ENCODE measurements at regions not wholly inside any gene's neighbourhood (a gene's known extent, or its start where the extent isn't known, plus 50 kb on each side); places are given as distances from the start of the nearest gene placed in this dataset.

GRCh38 chr5:127995556-127995955 lies 88.0 kb upstream of the SLC12A2 start:
- CTCF ChIA-PET, result no interaction called here

GRCh38 chr5:127997201-127997704 lies 86.3 kb upstream of the SLC12A2 start:
- DNase-seq (ENCODE audit: low read depth in 1 of 2, low spot score in 1 of 2), result no peak
- TF ChIP-seq BCL3 (IDR thresholded peaks at IDR 0.05) (no peak), POLR2A (IDR thresholded peaks at IDR 0.05; ENCODE audit: low read length) (no peak), HOXB13 (CRISPR knock-in tag; IDR thresholded peaks at IDR 0.05; ENCODE audit: low read depth) (no peak), FOXS1 (CRISPR knock-in tag; IDR thresholded peaks at IDR 0.05) (no peak), E2F6 (IDR thresholded peaks at IDR 0.05; ENCODE audit: borderline replicate concordance, low read depth) (no peak), GATA3 (IDR thresholded peaks at IDR 0.05; ENCODE audit: borderline replicate concordance) (no peak), CEBPB (IDR thresholded peaks at IDR 0.05) (no peak), POLR2AphosphoS2 (conservative IDR thresholded peaks at IDR 0.05; ENCODE audit: low read length) (no peak), RNF2 (IDR thresholded peaks at IDR 0.05; ENCODE audit: borderline replicate concordance, low read depth) (no peak), HDAC2 (IDR thresholded peaks at IDR 0.05) (no peak), SREBF2 (IDR thresholded peaks at IDR 0.05) (no peak), SMC3 (IDR thresholded peaks at IDR 0.05) (no peak)
- ATAC-seq, result no peak

More at GRCh38 chr5:127995556-127995955, 88.0 kb upstream of the SLC12A2 start:
- no peak overlapping the region for H3K27ac ChIP-seq
- POLR2A ChIA-PET, result no interaction called here
- peaks cover 13% of the 10 kb centered on the region for H3K4me1 ChIP-seq
- FAIRE-seq (no peak), ATAC-seq (no peak), DNase-seq (ENCODE audit: low read depth in 1 of 2, low spot score in 1 of 2) (no peak)
- H3K4me3 ChIP-seq, result no peak overlapping the region
- no peaks in the 10 kb centered on the region for H3K9me3 ChIP-seq
- no peak overlapping the region for H3K4me2 ChIP-seq
- 90% methylated on average over 3 of the region's 3 CpGs for WGBS (ENCODE audit: missing lambda C conversion rate)
- no peak for TF ChIP-seq KDM5A (IDR thresholded peaks at IDR 0.05)
- no peak for TF ChIP-seq RARB (CRISPR knock-in tag; IDR thresholded peaks at IDR 0.05)
- no peak for TF ChIP-seq TFCP2L1 (CRISPR knock-in tag; IDR thresholded peaks at IDR 0.05)
- no peak for TF ChIP-seq CEBPB (IDR thresholded peaks at IDR 0.05)
- TF ChIP-seq HOXB5 (CRISPR knock-in tag; IDR thresholded peaks at IDR 0.05), result no peak
- TF ChIP-seq JUNB (IDR thresholded peaks at IDR 0.05), result no peak
- no peak for TF ChIP-seq ZC3H11A (IDR thresholded peaks at IDR 0.05)
- no peak for TF ChIP-seq CHD2 (IDR thresholded peaks at IDR 0.05; ENCODE audit: low read length, partially characterized antibody)
- TF ChIP-seq FOSL2 (IDR thresholded peaks at IDR 0.05), result no peak
- TF ChIP-seq FOSL2 (CRISPR knock-in tag; IDR thresholded peaks at IDR 0.05), result no peak
- TF ChIP-seq MAX (IDR thresholded peaks at IDR 0.05), result no peak
- TF ChIP-seq ESRRA (IDR thresholded peaks at IDR 0.05; ENCODE audit: borderline replicate concordance, low read length), result no peak
- no peak for TF ChIP-seq POLR2A (IDR thresholded peaks at IDR 0.05; ENCODE audit: low read length)
- no peak for TF ChIP-seq CTCF (IDR thresholded peaks at IDR 0.05)
- no peak for TF ChIP-seq ZSCAN20 (CRISPR knock-in tag; IDR thresholded peaks at IDR 0.05)
- no peak for TF ChIP-seq NPAS2 (CRISPR knock-in tag; IDR thresholded peaks at IDR 0.05; ENCODE audit: borderline replicate concordance)
- TF ChIP-seq HDAC2 (IDR thresholded peaks at IDR 0.05), result no peak
- TF ChIP-seq POLR2AphosphoS2 (conservative IDR thresholded peaks at IDR 0.05; ENCODE audit: low read length), result no peak
- TF ChIP-seq RCOR1 (IDR thresholded peaks at IDR 0.05; ENCODE audit: low read depth, low read length), result no peak
- TF ChIP-seq RFX5 (IDR thresholded peaks at IDR 0.05), result no peak

More at GRCh38 chr5:127997201-127997704, 86.3 kb upstream of the SLC12A2 start:
- no peak overlapping the region for H3K27ac ChIP-seq
- POLR2A ChIA-PET, result no interaction called here
- no peak overlapping the region for H3K4me3 ChIP-seq
- no peak overlapping the region for H3K4me2 ChIP-seq
- H3K9me3 ChIP-seq, result no peaks in the 10 kb centered on the region
- 82% methylated on average over 5 of the region's 5 CpGs for WGBS (ENCODE audit: missing lambda C conversion rate)
- H3K4me1 ChIP-seq, result peaks cover 16% of the 10 kb centered on the region
- CTCF ChIA-PET, result interaction anchor here (0.8 to 0.9 kb wide), 2 partner anchors 20 to 122 kb away, joined by 3 read pairs; no protein-coding TSS in a partner anchor
- FAIRE-seq, result no peak
